GM12874 (cell line): ENCODE measurements at regions not wholly inside any gene's neighbourhood (a gene's known extent, or its start where the extent isn't known, plus 50 kb on each side); places are given as distances from the start of the nearest gene placed in this dataset.

Experiments
- TF ChIP-seq, protein P1 (sequence below): IDR thresholded peaks from 2 replicates; pipeline ENCODE4 v1.5.1; 2011; ENCODE audit warnings: low read depth, mild to moderate bottlenecking, control low read depth, low read length, moderate library complexity; ENCODE audit not compliant: insufficient read depth

GRCh38 chr7:42662862-42663261 is 249.0 kb downstream of the C7orf25 start:
- TF ChIP-seq, protein P1, sequence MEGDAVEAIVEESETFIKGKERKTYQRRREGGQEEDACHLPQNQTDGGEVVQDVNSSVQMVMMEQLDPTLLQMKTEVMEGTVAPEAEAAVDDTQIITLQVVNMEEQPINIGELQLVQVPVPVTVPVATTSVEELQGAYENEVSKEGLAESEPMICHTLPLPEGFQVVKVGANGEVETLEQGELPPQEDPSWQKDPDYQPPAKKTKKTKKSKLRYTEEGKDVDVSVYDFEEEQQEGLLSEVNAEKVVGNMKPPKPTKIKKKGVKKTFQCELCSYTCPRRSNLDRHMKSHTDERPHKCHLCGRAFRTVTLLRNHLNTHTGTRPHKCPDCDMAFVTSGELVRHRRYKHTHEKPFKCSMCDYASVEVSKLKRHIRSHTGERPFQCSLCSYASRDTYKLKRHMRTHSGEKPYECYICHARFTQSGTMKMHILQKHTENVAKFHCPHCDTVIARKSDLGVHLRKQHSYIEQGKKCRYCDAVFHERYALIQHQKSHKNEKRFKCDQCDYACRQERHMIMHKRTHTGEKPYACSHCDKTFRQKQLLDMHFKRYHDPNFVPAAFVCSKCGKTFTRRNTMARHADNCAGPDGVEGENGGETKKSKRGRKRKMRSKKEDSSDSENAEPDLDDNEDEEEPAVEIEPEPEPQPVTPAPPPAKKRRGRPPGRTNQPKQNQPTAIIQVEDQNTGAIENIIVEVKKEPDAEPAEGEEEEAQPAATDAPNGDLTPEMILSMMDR = no peak

DNA sequence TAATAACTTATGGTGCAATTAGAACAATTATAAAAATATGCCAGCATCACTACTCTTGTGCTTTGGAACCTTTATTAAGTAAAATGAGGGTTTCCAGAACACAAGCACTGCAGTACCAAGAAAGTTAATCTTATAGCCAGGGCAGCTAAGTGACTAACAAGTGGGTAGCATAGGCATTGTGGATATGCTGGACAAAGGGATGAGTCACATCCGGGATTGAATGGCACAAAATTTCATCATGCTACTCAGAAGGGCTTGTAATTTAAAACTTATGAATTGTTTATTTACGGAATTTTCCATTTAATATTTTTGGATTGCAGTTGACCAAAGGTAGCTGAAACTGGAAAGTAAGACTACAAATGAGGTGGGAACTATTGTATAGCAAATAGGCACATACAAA is 250.6 kb downstream of the C7orf25 start:
- TF ChIP-seq, protein P1 = no peak

DNA sequence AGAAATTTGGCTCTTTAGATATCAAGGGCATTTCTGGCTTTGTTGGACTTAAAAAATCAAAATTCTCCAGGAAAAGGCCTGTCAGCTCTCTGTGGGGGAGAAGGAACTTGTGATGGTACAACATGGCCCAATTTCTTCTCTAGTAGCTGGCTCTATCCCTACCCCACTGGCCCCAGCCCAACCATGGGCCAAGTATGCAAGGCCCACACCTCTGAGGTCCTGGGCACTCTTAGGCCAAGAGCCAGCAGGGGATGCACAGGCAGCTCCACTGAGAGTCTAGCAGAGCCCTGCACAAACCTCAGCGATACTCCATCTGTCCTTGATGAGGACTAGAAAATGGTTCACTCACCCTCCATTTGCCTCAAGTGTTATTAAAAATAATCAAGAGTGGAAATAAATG is 261.2 kb downstream of the C7orf25 start:
- TF ChIP-seq, protein P1 = no peak

GRCh38 chr7:42650171-42650570 is 261.7 kb downstream of the C7orf25 start:
- TF ChIP-seq, protein P1 = no peak

GRCh38 chr7:42645906-42646305 is 266.0 kb downstream of the C7orf25 start:
- TF ChIP-seq, protein P1 = no peak

DNA sequence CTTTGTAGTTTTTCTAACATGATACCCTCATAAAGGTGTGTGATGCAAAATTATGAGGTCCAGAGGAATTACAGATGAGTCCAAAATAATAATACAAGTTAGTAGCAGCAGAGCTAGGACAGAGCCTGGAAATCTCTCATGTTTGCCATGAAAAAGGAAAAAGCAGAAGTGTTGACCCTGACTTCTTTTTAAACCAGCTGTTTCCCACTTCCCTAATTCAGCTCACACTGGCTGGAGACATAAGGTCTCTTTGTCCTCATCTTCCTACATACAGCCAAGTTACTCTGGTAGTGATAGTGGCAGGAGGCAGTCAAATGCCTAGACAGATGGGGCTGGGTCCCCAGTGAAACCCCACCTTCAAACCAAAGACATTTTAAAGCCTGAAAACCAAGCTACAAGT is 269.2 kb downstream of the C7orf25 start:
- TF ChIP-seq, protein P1 = no peak

- TF ChIP-seq, protein P1 = no peak
These were observed 271.9 kb downstream of the C7orf25 start for GRCh38 chr7:42639930-42640329.

GRCh38 chr7:42628054-42628453 is 283.8 kb downstream of the C7orf25 start:
- TF ChIP-seq, protein P1 = no peak
